ENCODE measurements at regions not wholly inside any gene's neighbourhood (a gene's known extent, or its start where the extent isn't known, plus 50 kb on each side); places are given as distances from the start of the nearest gene placed in this dataset.

DNA sequence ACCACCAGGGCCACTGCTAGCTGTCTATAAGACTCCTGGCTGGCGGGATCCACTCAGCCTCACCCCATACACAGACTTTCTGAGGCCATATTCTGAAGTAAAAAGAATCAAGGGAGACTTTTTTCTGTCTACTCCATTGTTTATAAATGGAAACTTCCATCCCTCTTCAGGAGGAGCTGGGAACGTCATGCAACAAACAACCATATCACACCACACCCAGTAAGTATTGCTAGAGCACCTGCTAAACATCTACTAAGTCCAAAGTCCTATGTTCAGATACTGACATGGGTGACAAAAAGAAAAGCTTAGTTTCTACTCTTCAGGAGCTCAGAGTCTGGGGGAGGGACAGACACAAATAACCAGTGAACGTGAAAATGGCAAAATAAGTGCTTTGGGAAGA lies 324.8 kb upstream of the ONECUT1 start:
- no peak for DNase-seq (ENCODE audit: low spot score)
- TF ChIP-seq, protein P1, sequence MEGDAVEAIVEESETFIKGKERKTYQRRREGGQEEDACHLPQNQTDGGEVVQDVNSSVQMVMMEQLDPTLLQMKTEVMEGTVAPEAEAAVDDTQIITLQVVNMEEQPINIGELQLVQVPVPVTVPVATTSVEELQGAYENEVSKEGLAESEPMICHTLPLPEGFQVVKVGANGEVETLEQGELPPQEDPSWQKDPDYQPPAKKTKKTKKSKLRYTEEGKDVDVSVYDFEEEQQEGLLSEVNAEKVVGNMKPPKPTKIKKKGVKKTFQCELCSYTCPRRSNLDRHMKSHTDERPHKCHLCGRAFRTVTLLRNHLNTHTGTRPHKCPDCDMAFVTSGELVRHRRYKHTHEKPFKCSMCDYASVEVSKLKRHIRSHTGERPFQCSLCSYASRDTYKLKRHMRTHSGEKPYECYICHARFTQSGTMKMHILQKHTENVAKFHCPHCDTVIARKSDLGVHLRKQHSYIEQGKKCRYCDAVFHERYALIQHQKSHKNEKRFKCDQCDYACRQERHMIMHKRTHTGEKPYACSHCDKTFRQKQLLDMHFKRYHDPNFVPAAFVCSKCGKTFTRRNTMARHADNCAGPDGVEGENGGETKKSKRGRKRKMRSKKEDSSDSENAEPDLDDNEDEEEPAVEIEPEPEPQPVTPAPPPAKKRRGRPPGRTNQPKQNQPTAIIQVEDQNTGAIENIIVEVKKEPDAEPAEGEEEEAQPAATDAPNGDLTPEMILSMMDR (IDR thresholded peaks at IDR 0.05; ENCODE audit: extremely low read depth, missing control alignments) = no peak

DNA sequence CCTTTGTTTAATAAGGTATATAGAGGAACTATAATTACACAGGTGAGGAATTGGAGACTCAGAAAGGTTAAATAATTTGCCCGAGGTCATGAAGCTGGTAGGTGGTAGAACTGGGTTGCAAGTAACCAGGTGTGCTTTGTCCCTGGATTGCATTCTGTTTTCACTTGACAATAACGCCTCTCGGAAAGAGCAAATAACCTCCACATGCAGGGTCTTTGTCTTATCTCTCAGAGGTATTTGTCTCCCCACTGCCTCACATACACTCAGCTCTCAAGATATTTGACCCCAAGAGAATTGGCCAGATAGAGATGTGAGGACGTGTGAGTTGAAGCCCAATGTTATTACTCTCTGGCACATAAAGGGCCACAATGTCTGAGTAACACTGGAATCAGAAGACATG lies 320.9 kb upstream of the ONECUT1 start:
- TF ChIP-seq, protein P1 (IDR thresholded peaks at IDR 0.05; ENCODE audit: extremely low read depth, missing control alignments) = no peak
- no peak for DNase-seq (ENCODE audit: low spot score)

DNA sequence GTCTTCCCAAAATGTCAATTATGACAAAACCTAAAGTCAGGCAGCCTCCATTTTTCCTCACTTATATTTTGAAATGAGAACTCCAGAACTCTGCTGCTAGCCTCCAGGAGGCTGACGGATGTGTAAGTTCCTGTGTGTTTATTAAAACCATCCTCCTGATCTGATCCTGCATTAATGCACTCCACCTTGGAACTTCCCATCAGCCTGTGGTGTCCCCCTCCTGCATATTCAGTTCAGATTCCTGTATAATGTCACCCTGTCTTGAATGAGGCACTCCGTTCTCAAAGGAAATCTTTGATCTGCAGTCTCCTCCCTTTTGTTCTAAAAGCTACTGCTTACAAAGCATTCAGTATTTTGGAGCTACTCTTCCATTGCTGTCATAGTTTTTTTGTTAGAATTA lies 318.2 kb upstream of the ONECUT1 start:
- TF ChIP-seq, protein P1 (IDR thresholded peaks at IDR 0.05; ENCODE audit: extremely low read depth, missing control alignments) = no peak
- no peak for DNase-seq (ENCODE audit: low spot score)

DNA sequence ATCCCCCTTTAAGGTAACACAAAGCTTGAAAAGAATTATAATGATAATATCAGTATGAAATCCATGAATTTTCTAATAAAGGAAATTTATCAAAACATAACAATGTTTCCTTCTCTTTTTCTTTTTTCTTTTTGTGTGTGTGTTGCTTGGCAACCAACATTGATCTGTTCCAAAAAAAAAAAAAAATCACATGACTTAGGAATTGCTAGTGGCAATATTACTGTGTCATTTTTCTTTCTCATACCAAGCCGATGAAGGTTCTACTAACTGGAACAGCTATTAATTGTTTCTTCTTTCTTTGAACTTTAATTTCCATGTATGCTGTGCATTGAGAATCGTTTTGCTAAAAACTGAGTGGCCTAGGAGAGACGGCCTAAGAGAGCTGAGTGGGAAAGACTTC lies 317.7 kb upstream of the ONECUT1 start:
- DNase-seq (ENCODE audit: low spot score) = no peak
- TF ChIP-seq, protein P1 (IDR thresholded peaks at IDR 0.05; ENCODE audit: extremely low read depth, missing control alignments) = no peak

DNA sequence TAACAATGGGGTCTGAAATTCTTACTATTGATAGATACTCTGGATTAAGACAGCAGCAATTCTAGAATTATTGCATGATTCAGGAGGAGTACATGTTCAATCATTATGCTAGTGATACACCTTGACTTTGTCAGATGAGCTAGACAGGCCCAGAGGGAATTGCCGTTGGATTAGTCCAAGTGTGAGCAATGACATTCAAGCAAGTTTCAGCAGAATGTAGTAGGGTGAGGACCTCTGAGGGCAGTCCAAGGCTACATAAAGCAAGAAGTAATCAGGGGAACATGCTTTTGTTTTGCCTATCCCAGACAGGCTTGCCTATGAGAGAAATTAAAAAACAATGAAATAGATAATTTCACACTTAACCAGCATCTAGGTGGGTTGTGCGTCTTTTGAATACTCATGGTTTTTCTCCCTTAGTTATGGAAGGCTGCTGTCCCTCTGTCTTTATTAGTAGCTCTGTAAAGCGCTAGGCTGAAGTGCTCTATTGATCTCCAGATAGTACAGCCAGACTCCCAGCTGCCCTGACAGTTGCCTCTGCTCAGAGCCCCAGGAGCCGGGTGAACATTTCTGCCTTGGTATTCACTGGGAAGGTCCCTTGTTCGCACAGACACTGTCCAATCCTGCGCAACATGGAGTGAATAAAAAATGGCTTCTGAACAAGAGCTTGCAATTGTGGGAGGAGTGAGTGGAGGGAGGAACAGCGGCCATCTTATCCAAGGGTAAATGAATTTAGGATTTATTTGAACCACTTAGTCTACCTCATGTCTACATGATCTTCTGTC lies 316.6 kb upstream of the ONECUT1 start:
- DNase-seq (ENCODE audit: low spot score) = no peak
- TF ChIP-seq, protein P1 (IDR thresholded peaks at IDR 0.05; ENCODE audit: extremely low read depth, missing control alignments) = no peak

DNA sequence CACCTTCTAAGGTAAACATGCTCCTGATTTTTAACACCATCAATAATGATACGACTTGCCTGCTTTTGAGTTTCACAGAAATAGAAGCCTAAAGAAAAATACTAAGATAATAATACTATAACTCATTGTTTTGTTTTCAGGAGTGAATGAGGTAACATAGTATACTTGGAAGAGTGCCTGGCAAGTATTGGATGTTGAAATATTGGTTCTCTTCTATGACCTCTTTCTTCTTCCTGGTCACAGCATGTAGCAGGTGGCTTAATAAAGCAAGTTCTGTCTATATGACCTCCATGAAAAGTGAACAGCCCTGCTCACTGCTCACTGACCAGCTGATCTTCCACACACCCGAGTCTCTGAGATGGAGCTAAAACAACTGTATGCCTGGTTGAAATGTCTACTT lies 312.3 kb upstream of the ONECUT1 start:
- TF ChIP-seq, protein P1 (IDR thresholded peaks at IDR 0.05; ENCODE audit: extremely low read depth, missing control alignments) = no peak

DNA sequence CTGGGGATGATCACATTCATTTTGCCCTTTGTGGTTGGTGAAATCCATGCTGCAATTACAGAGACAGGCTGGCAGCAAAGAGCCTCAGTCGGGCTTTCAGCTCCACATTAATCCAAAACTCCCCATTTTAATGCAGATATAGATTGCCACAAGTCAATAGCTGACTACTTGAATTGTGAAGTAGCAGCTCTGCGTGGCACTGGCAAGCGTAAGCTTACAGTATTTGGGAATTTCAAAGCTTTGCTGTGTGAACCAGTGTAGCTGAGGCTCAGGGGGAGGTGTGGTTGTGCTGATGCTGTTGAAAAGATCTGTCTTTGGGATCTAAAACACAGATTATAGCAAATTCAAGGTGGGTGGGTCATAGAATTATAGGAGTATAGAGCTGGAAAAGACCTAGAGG lies 290.3 kb upstream of the ONECUT1 start:
- no peak for DNase-seq (ENCODE audit: low spot score)

More for the DNA sequence above, 312.3 kb upstream of the ONECUT1 start:
- no peak for DNase-seq (ENCODE audit: low spot score)

More for the DNA sequence above, 290.3 kb upstream of the ONECUT1 start:
- TF ChIP-seq, protein P1 (IDR thresholded peaks at IDR 0.05; ENCODE audit: extremely low read depth, missing control alignments) = no peak
